ENCODE measurements at regions not wholly inside any gene's neighbourhood (a gene's known extent, or its start where the extent isn't known, plus 50 kb on each side); places are given as distances from the start of the nearest gene placed in this dataset.

DNA sequence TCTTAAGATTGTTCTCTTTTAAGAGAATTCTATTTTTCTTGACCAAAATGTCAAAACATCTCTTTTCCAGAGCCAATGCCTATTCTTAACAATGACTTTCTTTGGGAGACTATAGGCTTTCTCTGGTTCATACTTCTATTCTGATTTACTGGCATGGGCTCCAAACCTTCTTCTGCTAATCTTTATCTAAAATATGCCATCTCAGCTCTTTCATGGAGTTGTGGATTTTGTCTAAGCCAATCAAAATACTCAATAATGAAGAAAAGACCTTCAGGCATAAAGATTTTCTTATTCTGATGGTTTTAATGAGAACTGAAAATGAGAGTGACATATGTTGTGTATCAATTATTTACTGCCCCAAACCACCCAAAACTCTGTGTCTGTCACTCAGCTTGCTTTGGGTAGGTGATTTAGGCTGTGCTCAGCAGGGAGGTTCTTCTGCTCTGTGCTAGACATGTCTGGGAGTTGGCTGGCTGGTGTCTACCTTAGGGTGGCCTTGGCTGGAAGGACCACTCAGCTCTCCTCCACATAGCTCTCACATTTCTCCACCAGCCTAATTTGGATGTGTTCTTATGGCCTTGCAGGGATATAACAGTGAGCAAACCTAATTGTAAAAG lies 270.8 kb downstream of the PRDM2 start:
- Histone ChIP-seq H3K27ac (ENCODE audit: low read depth in 2 of 2, low read length in 2 of 2) (no peak overlapping the region), H3K4me1 (ENCODE audit: control insufficient read depth in 2 of 3, insufficient read depth in 2 of 3, low read depth in 1 of 3, low read length in 3 of 3) (no peaks in the 10 kb centered on the region), H3K36me3 (ENCODE audit: control insufficient read depth in 2 of 3, insufficient read depth in 3 of 3, low read length in 3 of 3) (no peaks in the 10 kb centered on the region), H3K4me3 (ENCODE audit: low read length in 3 of 3) (no peak overlapping the region), H3K9ac (ENCODE audit: low read length in 3 of 3) (no peak overlapping the region), H3K27me3 (ENCODE audit: control insufficient read depth, insufficient read depth, low read length) (no peaks in the 10 kb centered on the region), H3K9me3 (ENCODE audit: control insufficient read depth in 2 of 3, insufficient read depth in 1 of 3, low read length in 3 of 3) (peaks cover 0 to 10% (median 5%) of the 10 kb centered on the region in 3 donors)
- TF ChIP-seq, protein P1, sequence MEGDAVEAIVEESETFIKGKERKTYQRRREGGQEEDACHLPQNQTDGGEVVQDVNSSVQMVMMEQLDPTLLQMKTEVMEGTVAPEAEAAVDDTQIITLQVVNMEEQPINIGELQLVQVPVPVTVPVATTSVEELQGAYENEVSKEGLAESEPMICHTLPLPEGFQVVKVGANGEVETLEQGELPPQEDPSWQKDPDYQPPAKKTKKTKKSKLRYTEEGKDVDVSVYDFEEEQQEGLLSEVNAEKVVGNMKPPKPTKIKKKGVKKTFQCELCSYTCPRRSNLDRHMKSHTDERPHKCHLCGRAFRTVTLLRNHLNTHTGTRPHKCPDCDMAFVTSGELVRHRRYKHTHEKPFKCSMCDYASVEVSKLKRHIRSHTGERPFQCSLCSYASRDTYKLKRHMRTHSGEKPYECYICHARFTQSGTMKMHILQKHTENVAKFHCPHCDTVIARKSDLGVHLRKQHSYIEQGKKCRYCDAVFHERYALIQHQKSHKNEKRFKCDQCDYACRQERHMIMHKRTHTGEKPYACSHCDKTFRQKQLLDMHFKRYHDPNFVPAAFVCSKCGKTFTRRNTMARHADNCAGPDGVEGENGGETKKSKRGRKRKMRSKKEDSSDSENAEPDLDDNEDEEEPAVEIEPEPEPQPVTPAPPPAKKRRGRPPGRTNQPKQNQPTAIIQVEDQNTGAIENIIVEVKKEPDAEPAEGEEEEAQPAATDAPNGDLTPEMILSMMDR (IDR thresholded peaks at IDR 0.05; ENCODE audit: borderline replicate concordance, extremely low read depth, insufficient read depth), result no peak
- no peak for FAIRE-seq
- intact Hi-C loops (cut with DNase I), result no loop called here
- DNase-seq, result no peak

DNA sequence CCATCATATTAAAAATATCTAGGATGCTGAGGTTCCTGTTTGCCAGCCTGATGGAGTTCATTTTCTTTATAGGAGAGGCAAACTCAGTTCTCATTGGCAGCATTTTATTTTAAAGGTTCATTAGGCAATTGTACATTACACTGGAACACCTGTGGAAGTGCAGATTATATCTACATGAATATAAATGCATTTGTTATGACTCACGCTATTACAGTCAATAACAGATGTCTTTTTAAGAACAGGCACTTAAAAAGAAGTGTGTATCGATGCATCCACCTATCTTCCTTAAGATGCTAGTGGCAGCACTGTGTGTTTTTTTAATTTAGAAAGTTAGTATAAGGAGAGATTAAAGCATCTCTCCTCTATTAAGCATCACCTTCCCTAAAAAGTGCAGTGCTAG lies 276.5 kb downstream of the PRDM2 start:
- Histone ChIP-seq H3K4me1 (ENCODE audit: control insufficient read depth in 2 of 3, insufficient read depth in 2 of 3, low read depth in 1 of 3, low read length in 3 of 3) (no peaks in the 10 kb centered on the region), H3K27ac (ENCODE audit: low read depth in 2 of 2, low read length in 2 of 2) (no peak overlapping the region), H3K27me3 (ENCODE audit: control insufficient read depth, insufficient read depth, low read length) (no peaks in the 10 kb centered on the region), H3K4me3 (ENCODE audit: low read length in 3 of 3) (no peak overlapping the region), H3K9ac (ENCODE audit: low read length in 3 of 3) (no peak overlapping the region), H3K36me3 (ENCODE audit: control insufficient read depth in 2 of 3, insufficient read depth in 3 of 3, low read length in 3 of 3) (no peaks in the 10 kb centered on the region), H3K9me3 (ENCODE audit: control insufficient read depth in 2 of 3, insufficient read depth in 1 of 3, low read length in 3 of 3) (no peaks in the 10 kb centered on the region)
- no peak for FAIRE-seq
- TF ChIP-seq, protein P1 (IDR thresholded peaks at IDR 0.05; ENCODE audit: borderline replicate concordance, extremely low read depth, insufficient read depth), result no peak
- no peak for DNase-seq
- intact Hi-C loops (cut with DNase I), result no loop called here

DNA sequence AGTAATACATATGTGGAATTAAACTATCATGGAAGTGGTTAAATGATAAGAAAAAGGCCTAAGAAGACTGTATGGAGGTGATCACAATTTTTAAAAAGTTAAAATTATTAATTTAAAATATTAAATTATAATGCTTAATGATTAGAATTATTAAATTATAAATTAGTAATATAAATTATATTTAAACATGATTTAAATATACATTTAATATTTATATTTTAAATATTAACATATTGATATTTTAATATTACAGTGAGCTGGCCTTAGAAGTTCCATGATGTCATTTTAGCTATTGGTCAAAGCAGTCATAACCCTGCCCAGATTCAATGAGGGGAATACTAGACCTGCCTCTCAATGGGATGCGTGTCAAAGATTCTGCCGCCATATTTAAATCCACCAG lies 281.2 kb downstream of the PRDM2 start:
- no peaks in the 10 kb centered on the region for H3K36me3 ChIP-seq (ENCODE audit: control insufficient read depth in 2 of 3, insufficient read depth in 3 of 3, low read length in 3 of 3)
- TF ChIP-seq, protein P1 (IDR thresholded peaks at IDR 0.05; ENCODE audit: borderline replicate concordance, extremely low read depth, insufficient read depth), result no peak
- no peaks in the 10 kb centered on the region for H3K4me1 ChIP-seq (ENCODE audit: control insufficient read depth in 2 of 3, insufficient read depth in 2 of 3, low read depth in 1 of 3, low read length in 3 of 3)
- DNase-seq, result no peak
- H3K9me3 ChIP-seq (ENCODE audit: control insufficient read depth in 2 of 3, insufficient read depth in 1 of 3, low read length in 3 of 3), result no peaks in the 10 kb centered on the region
- H3K4me3 ChIP-seq (ENCODE audit: low read length in 3 of 3), result no peak overlapping the region
- no peak overlapping the region for H3K9ac ChIP-seq (ENCODE audit: low read length in 3 of 3)
- no peak overlapping the region for H3K27ac ChIP-seq (ENCODE audit: low read depth in 2 of 2, low read length in 2 of 2)
- intact Hi-C loops (cut with DNase I), result no loop called here
- FAIRE-seq, result peak; percentile 93
- H3K27me3 ChIP-seq (ENCODE audit: control insufficient read depth, insufficient read depth, low read length), result no peaks in the 10 kb centered on the region

DNA sequence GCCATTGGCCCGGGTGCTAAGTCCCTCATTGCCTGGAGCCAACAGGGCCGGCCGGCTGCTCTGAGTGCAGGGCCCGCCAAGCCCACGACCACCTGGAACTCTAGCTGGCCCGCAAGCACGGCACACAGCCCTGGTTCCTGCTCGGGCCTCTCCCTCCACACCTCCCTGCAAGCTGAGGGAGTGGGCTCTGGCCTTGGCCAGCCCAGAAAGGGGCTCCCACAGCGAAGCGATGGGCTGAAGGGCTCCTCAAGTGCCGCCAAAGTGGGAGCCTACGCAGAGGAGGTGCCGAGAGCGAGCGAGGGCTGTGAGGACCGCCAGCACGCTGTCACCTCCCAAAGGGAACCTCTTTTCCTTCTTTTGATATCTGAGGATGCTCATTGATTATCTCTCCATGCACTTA lies 283.4 kb downstream of the PRDM2 start:
- no peak for DNase-seq
- no peaks in the 10 kb centered on the region for H3K27me3 ChIP-seq (ENCODE audit: control insufficient read depth, insufficient read depth, low read length)
- H3K4me1 ChIP-seq (ENCODE audit: control insufficient read depth in 2 of 3, insufficient read depth in 2 of 3, low read depth in 1 of 3, low read length in 3 of 3), result no peaks in the 10 kb centered on the region
- no peak overlapping the region for H3K4me3 ChIP-seq (ENCODE audit: low read length in 3 of 3)
- no peak for FAIRE-seq
- peaks cover 0 to 2% (median 0%) of the 10 kb centered on the region in 3 donors for H3K9me3 ChIP-seq (ENCODE audit: control insufficient read depth in 2 of 3, insufficient read depth in 1 of 3, low read length in 3 of 3)
- no peak overlapping the region for H3K27ac ChIP-seq (ENCODE audit: low read depth in 2 of 2, low read length in 2 of 2)
- TF ChIP-seq, protein P1 (IDR thresholded peaks at IDR 0.05; ENCODE audit: borderline replicate concordance, extremely low read depth, insufficient read depth), result no peak
- no peaks in the 10 kb centered on the region for H3K36me3 ChIP-seq (ENCODE audit: control insufficient read depth in 2 of 3, insufficient read depth in 3 of 3, low read length in 3 of 3)
- no peak overlapping the region for H3K9ac ChIP-seq (ENCODE audit: low read length in 3 of 3)
- intact Hi-C loops (cut with DNase I), result no loop called here
